Thyroid gland (tissue), 4 donors: ENCODE measurements at regions not wholly inside any gene's neighbourhood (a gene's known extent, or its start where the extent isn't known, plus 50 kb on each side); places are given as distances from the start of the nearest gene placed in this dataset.

Source experiments
- DNase-seq, 2 donors: peaks; one replicate each; pipeline ENCODE4 v3.0.0-alpha.2; 2019
- H3K27ac ChIP-seq, 3 donors: fragments of 200-600 bp; sonication (generic); 1 replicate in 2 of 3; 2 replicates in 1 of 3; pipeline ENCODE4 v1.5.1; 2016 to 2019; ENCODE audit warnings: mild to moderate bottlenecking in 1 of 3, moderate library complexity in 1 of 3
- H3K27me3 ChIP-seq: fragments of 200-600 bp; sonication (generic); one replicate; pipeline ENCODE4 v1.5.1; 2019
- H3K36me3 ChIP-seq, 2 donors: fragments of 200-600 bp; sonication (generic); one replicate each; pipeline ENCODE4 v1.5.1; 2016 to 2019
- H3K4me1 ChIP-seq, 2 donors: fragments of 200-600 bp; sonication (generic); one replicate each; pipeline ENCODE4 v1.5.1; 2017 to 2019
- H3K4me3 ChIP-seq, 3 donors: fragments of 200-600 bp; sonication (generic); replicated peaks in 1 of 3; 1 replicate in 2 of 3; 2 replicates in 1 of 3; pipeline ENCODE4 v1.5.1; 2016; ENCODE audit warnings: mild to moderate bottlenecking in 1 of 3
- H3K9me3 ChIP-seq: fragments of 200-600 bp; sonication (generic); one replicate; pipeline ENCODE4 v1.5.1; 2017
- CTCF ChIP-seq, 6 experiments: fragments of 200-600 bp in 3 of 6; fragments of 450-650 bp in 3 of 6; sonication (generic) in 3 of 6; IDR thresholded peaks; one replicate each; pipeline ENCODE4 v1.5.1; 2016 to 2019; ENCODE audit warnings: antibody characterized with exemption in 6 of 6, mild to moderate bottlenecking in 2 of 6, inconsistent platforms in 1 of 6, moderate library complexity in 1 of 6
- POLR2A ChIP-seq, 2 donors: fragments of 450-650 bp; IDR thresholded peaks; one replicate each; pipeline ENCODE4 v1.6.1; 2017; ENCODE audit warnings: antibody characterized with exemption in 2 of 2, mild to moderate bottlenecking in 2 of 2, moderate library complexity in 1 of 2
- WGBS, 2 donors: methylation state at CpG; one replicate each; pipeline ENCODE4 v1.1.5; 2017; 5-methylcytosine and 5-hydroxymethylcytosine counted together
- intact Hi-C: fragments of 100-400 bp; cut with DNase I; formaldehyde crosslinking; loops from one replicate; pipeline ENCODE4 v1.15.1; 2023

- no peaks in the 10 kb centered on the region for H3K9me3 ChIP-seq
- no peaks in the 10 kb centered on the region for H3K36me3 ChIP-seq
- WGBS, 2 donors: 86 to 90% methylated on average over 15 of the region's 15 CpGs
- H3K27ac ChIP-seq: no peak overlapping the region
- H3K4me3 ChIP-seq: no peak overlapping the region
- TF ChIP-seq POLR2A (IDR thresholded peaks at IDR 0.05) (no peak), CTCF (IDR thresholded peaks at IDR 0.05) (no peak)
- DNase-seq: no peak
- H3K4me1 ChIP-seq: peaks cover 0 to 11% of the 10 kb centered on the region in 2 donors
- no peaks in the 10 kb centered on the region for H3K27me3 ChIP-seq
- intact Hi-C loops: no loop called here
Observed at GRCh38 chr12:124194264-124194892, 100.5 kb upstream of the RFLNA start.

- Histone ChIP-seq H3K9me3 (no peaks in the 10 kb centered on the region), H3K27me3 (no peaks in the 10 kb centered on the region), H3K36me3 (no peaks in the 10 kb centered on the region), H3K4me1 (peaks cover 0 to 11% of the 10 kb centered on the region in 2 donors), H3K27ac (no peak overlapping the region), H3K4me3 (no peak overlapping the region)
- TF ChIP-seq CTCF (IDR thresholded peaks at IDR 0.05) (no peak), POLR2A (IDR thresholded peaks at IDR 0.05) (no peak)
- WGBS, 2 donors: 67 to 78% methylated on average over 10 to 18 of the region's 18 CpGs
- DNase-seq: no peak
- intact Hi-C loops: no loop called here
Observed at GRCh38 chr12:124194893-124195566, 99.9 kb upstream of the RFLNA start.

GRCh38 chr12:124195567-124195942 lies 99.3 kb upstream of the RFLNA start:
- Histone ChIP-seq H3K9me3 (no peaks in the 10 kb centered on the region), H3K27me3 (no peaks in the 10 kb centered on the region), H3K36me3 (no peaks in the 10 kb centered on the region), H3K4me3 (no peak overlapping the region), H3K27ac (no peak overlapping the region), H3K4me1 (peaks cover 0 to 11% of the 10 kb centered on the region in 2 donors)
- no peak for TF ChIP-seq POLR2A (IDR thresholded peaks at IDR 0.05)
- DNase-seq: no peak
- WGBS, 2 donors: 71 to 74% methylated on average over 6 of the region's 6 CpGs
- intact Hi-C loops: no loop called here

- Histone ChIP-seq H3K4me1 (peaks cover 0 to 10% of the 10 kb centered on the region in 2 donors), H3K36me3 (no peaks in the 10 kb centered on the region)
- WGBS, 2 donors: 90 to 94% methylated on average over 7 of the region's 7 CpGs
Observed at GRCh38 chr12:124196236-124196635, 98.7 kb upstream of the RFLNA start.

GRCh38 chr12:124201248-124201647 lies 93.6 kb upstream of the RFLNA start:
- intact Hi-C loops: no loop called here
- no peaks in the 10 kb centered on the region for H3K27me3 ChIP-seq
- no peaks in the 10 kb centered on the region for H3K9me3 ChIP-seq
- H3K36me3 ChIP-seq: no peaks in the 10 kb centered on the region
- no peak overlapping the region for H3K4me3 ChIP-seq
- TF ChIP-seq CTCF (IDR thresholded peaks at IDR 0.05) (no peak), POLR2A (IDR thresholded peaks at IDR 0.05) (no peak)
- H3K27ac ChIP-seq: no peak overlapping the region
- H3K4me1 ChIP-seq: no peaks in the 10 kb centered on the region
- no peak for DNase-seq
- 98 to 100% methylated on average over 1 of the region's 1 CpG for WGBS, 2 donors

More at GRCh38 chr12:124196236-124196635, 98.7 kb upstream of the RFLNA start:
- H3K9me3 ChIP-seq: no peaks in the 10 kb centered on the region
- H3K27ac ChIP-seq: no peak overlapping the region
- H3K27me3 ChIP-seq: no peaks in the 10 kb centered on the region
- H3K4me3 ChIP-seq: no peak overlapping the region
- no peak for DNase-seq
- TF ChIP-seq CTCF (IDR thresholded peaks at IDR 0.05) (no peak), POLR2A (IDR thresholded peaks at IDR 0.05) (no peak)
- intact Hi-C loops: no loop called here
